CD4-positive, alpha-beta T cell treated with Interleukin-4 for 4 hours (primary cell): ENCODE measurements at regions not wholly inside any gene's neighbourhood (a gene's known extent, or its start where the extent isn't known, plus 50 kb on each side); places are given as distances from the start of the nearest gene placed in this dataset.

Source experiments
- DNase-seq: peaks from one replicate; pipeline ENCODE4 v3.0.0-alpha.2; 2020

- no peak for DNase-seq
Observed at GRCh38 chr22:49240472-49240871, 587.2 kb downstream of the BRD1 start.

- DNase-seq, result no peak
Observed at GRCh38 chr22:49240016-49240380, 587.7 kb downstream of the BRD1 start.

GRCh38 chr22:49239264-49240015 lies 588.2 kb downstream of the BRD1 start:
- DNase-seq, result no peak

- DNase-seq, result no peak
Observed at GRCh38 chr22:49238181-49239141, 589.2 kb downstream of the BRD1 start.

GRCh38 chr22:49237703-49238102 lies 590.0 kb downstream of the BRD1 start:
- DNase-seq, result no peak

GRCh38 chr22:49237279-49237678 lies 590.4 kb downstream of the BRD1 start:
- no peak for DNase-seq

GRCh38 chr22:49236541-49237075 lies 591.1 kb downstream of the BRD1 start:
- DNase-seq, result no peak

- no peak for DNase-seq
Observed at GRCh38 chr22:49235463-49236300, 592.0 kb downstream of the BRD1 start.

- DNase-seq, result no peak
Observed at GRCh38 chr22:49234459-49234858, 593.2 kb downstream of the BRD1 start.

- no peak for DNase-seq
Observed at GRCh38 chr22:49233507-49234100, 594.1 kb downstream of the BRD1 start.

GRCh38 chr22:49232319-49233067 lies 595.2 kb downstream of the BRD1 start:
- no peak for DNase-seq

- no peak for DNase-seq
Observed at GRCh38 chr22:49230194-49230577, 597.5 kb downstream of the BRD1 start.

- DNase-seq, result no peak
Observed at GRCh38 chr22:49229483-49230193, 598.0 kb downstream of the BRD1 start.

- DNase-seq, result no peak
Observed at GRCh38 chr22:49228431-49229037, 599.1 kb downstream of the BRD1 start.

GRCh38 chr22:49227670-49228069 lies 600.0 kb downstream of the BRD1 start:
- no peak for DNase-seq

GRCh38 chr22:49226096-49226495 lies 601.6 kb downstream of the BRD1 start:
- DNase-seq, result no peak

GRCh38 chr22:49224243-49224642 lies 603.4 kb downstream of the BRD1 start:
- no peak for DNase-seq

- DNase-seq, result no peak
Observed at GRCh38 chr22:49218142-49218541, 609.5 kb downstream of the BRD1 start.

- DNase-seq, result no peak
Observed at GRCh38 chr22:49216579-49216978, 611.1 kb downstream of the BRD1 start.

- no peak for DNase-seq
Observed at GRCh38 chr22:49215840-49216239, 611.8 kb downstream of the BRD1 start.

GRCh38 chr22:49214976-49215375 lies 612.7 kb downstream of the BRD1 start:
- no peak for DNase-seq
